Hepatocyte (in vitro differentiated cells): ENCODE measurements at regions not wholly inside any gene's neighbourhood (a gene's known extent, or its start where the extent isn't known, plus 50 kb on each side); places are given as distances from the start of the nearest gene placed in this dataset.

Source experiments
- EZH2 ChIP-seq: fragments of 200-600 bp; sonication (generic); IDR thresholded peaks from 2 replicates; pipeline ENCODE4 v1.6.1; 2016; ENCODE audit warnings: antibody characterized with exemption, mild to moderate bottlenecking, borderline replicate concordance
- EZH2phosphoT487 ChIP-seq: fragments of 200-600 bp; sonication (generic); IDR thresholded peaks from one replicate; pipeline ENCODE4 v1.6.1; 2018; ENCODE audit warnings: antibody characterized with exemption, mild to moderate bottlenecking, low read depth, moderate library complexity; ENCODE audit not compliant: unreplicated experiment, severe bottlenecking
- TF ChIP-seq, protein P1 (sequence below): fragments of 200-600 bp; sonication (generic); IDR thresholded peaks from 2 replicates; pipeline ENCODE4 v1.5.1; 2016; ENCODE audit warnings: antibody characterized with exemption, mild to moderate bottlenecking; ENCODE audit not compliant: poor library complexity

DNA sequence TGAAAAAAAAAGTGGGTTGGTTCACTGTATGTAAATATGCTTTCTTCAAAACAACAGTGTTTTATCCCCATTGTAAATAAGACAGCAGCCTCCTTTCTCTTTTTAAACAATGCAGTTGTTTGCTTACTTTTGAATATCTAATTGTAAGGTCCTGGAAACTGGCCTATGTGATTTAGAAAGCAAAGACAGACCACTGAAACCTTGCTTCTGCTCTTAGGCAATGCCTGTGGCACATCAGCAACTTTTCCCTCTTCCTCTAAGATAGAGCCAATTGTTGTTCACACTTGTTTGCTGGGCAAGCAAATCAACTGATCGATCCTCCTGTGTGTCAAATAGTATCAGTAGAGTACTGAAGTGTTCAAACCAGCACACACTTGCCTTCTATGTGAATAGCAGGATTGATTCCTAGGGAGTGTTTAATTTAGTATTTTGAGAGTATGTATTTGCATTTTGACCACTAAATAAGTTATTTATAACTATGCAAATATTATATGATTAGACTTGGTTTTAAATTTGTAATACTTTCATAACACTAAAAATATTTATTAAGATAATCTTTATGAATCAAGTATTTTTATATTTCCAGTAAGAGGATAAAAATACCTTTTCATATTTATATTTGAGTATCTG is 55.4 kb upstream of the GRPR start:
- TF ChIP-seq, protein P1, sequence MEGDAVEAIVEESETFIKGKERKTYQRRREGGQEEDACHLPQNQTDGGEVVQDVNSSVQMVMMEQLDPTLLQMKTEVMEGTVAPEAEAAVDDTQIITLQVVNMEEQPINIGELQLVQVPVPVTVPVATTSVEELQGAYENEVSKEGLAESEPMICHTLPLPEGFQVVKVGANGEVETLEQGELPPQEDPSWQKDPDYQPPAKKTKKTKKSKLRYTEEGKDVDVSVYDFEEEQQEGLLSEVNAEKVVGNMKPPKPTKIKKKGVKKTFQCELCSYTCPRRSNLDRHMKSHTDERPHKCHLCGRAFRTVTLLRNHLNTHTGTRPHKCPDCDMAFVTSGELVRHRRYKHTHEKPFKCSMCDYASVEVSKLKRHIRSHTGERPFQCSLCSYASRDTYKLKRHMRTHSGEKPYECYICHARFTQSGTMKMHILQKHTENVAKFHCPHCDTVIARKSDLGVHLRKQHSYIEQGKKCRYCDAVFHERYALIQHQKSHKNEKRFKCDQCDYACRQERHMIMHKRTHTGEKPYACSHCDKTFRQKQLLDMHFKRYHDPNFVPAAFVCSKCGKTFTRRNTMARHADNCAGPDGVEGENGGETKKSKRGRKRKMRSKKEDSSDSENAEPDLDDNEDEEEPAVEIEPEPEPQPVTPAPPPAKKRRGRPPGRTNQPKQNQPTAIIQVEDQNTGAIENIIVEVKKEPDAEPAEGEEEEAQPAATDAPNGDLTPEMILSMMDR = no peak
- TF ChIP-seq EZH2phosphoT487 (no peak), EZH2 (no peak)
